Left lung (tissue), 4 donors: ENCODE measurements at regions not wholly inside any gene's neighbourhood (a gene's known extent, or its start where the extent isn't known, plus 50 kb on each side); places are given as distances from the start of the nearest gene placed in this dataset.

ENCODE experiments used
- ATAC-seq: fragments of 200-7000 bp; cut with Tn5 transposase; one replicate; pipeline ENCODE4 v1.9.1; 2020; ENCODE audit warnings: moderate library complexity
- DNase-seq, 4 donors: peaks; one replicate each; pipeline ENCODE4 v3.0.0-alpha.2; 2013 to 2020
- H3K27ac ChIP-seq, 2 donors: fragments of 200-600 bp; sonication (generic) in 1 of 2; one replicate each; pipeline versions ENCODE4 v1.5.0 to v1.8.0; 2020 to 2021
- H3K27me3 ChIP-seq, 2 donors: fragments of 200-600 bp; sonication (generic) in 1 of 2; one replicate each; pipeline versions ENCODE4 v1.5.0 to v1.8.0; 2020 to 2021
- H3K36me3 ChIP-seq, 2 donors: fragments of 200-600 bp; sonication (generic) in 1 of 2; one replicate each; pipeline versions ENCODE4 v1.5.0 to v1.8.0; 2020 to 2021
- H3K4me1 ChIP-seq, 2 donors: fragments of 200-600 bp; one replicate each; pipeline ENCODE4 v1.8.0; 2021
- H3K4me3 ChIP-seq, 2 donors: fragments of 200-600 bp; sonication (generic) in 1 of 2; one replicate each; pipeline versions ENCODE4 v1.5.0 to v1.8.0; 2020 to 2021; ENCODE audit warnings: mild to moderate bottlenecking in 1 of 2
- H3K9me3 ChIP-seq, 2 donors: fragments of 200-600 bp; sonication (generic) in 1 of 2; one replicate each; pipeline versions ENCODE4 v1.5.0 to v1.8.0; 2020 to 2021
- intact Hi-C, 2 donors: fragments of 100-400 bp; cut with DNase I; formaldehyde crosslinking; loops; one replicate each; pipeline versions ENCODE4 v1.11.2 to v1.14.2; 2022
- TF ChIP-seq, protein P1 (sequence below), 2 donors: fragments of 200-600 bp; sonication (generic) in 1 of 2; IDR thresholded peaks; one replicate each; pipeline versions ENCODE4 v1.5.0 to v1.8.0; 2021; ENCODE audit warnings: antibody characterized with exemption in 2 of 2
- donor health status: DM: no; HTN: yes; CAD: no.
- donor health status: DM: no; HTN: no; CAD: no.

DNA sequence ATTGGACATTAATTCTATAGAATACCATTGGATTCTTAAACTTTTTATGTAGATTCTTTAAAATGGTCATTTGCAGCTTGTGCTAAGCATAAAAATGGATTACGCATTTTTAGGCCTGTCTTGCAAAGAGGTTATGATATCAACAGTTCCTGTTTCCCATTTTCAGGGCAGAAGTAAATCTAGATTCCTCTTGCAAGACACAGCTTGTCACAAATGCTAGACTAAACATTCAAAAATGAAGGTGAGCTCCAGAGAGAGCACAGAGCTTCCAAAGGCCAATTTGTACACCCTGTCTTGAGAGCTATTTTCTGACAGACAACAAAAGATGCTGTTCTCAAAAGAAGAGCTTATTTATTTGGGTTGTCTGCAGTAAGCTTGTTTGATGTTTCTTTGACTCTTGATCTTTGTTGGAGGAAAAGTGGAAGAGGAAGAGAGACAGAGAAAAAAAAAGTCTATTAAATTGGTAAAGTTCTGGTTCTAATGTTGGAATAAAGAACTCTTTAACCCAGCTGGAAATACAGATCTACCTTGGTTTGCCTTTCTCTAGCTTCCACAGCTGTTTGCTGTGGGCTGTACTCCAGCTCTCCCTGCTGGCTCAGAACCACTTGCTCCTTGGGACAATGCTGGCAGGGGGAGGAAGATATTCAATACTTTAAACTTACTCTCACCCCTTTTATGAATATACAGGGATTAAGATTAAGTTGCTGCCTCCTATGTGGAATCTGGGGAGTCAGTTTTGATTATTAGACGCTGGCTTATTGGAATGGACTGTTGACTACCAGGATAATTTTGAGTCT is 651.8 kb downstream of the CDH11 start:
- DNase-seq: no peak
- TF ChIP-seq, protein P1, sequence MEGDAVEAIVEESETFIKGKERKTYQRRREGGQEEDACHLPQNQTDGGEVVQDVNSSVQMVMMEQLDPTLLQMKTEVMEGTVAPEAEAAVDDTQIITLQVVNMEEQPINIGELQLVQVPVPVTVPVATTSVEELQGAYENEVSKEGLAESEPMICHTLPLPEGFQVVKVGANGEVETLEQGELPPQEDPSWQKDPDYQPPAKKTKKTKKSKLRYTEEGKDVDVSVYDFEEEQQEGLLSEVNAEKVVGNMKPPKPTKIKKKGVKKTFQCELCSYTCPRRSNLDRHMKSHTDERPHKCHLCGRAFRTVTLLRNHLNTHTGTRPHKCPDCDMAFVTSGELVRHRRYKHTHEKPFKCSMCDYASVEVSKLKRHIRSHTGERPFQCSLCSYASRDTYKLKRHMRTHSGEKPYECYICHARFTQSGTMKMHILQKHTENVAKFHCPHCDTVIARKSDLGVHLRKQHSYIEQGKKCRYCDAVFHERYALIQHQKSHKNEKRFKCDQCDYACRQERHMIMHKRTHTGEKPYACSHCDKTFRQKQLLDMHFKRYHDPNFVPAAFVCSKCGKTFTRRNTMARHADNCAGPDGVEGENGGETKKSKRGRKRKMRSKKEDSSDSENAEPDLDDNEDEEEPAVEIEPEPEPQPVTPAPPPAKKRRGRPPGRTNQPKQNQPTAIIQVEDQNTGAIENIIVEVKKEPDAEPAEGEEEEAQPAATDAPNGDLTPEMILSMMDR (IDR thresholded peaks at IDR 0.05): no peak
- no peak for ATAC-seq

GRCh38 chr16:64469351-64469750 is 652.5 kb downstream of the CDH11 start:
- intact Hi-C loops: no loop called here
- no peak for ATAC-seq
- Histone ChIP-seq H3K4me1 (no peaks in the 10 kb centered on the region), H3K27ac (no peak overlapping the region), H3K4me3 (no peak overlapping the region), H3K36me3 (no peaks in the 10 kb centered on the region), H3K27me3 (no peaks in the 10 kb centered on the region), H3K9me3 (no peaks in the 10 kb centered on the region)
- TF ChIP-seq, protein P1 (IDR thresholded peaks at IDR 0.05): no peak
- DNase-seq: no peak

More for the DNA sequence above, 651.8 kb downstream of the CDH11 start:
- intact Hi-C loops: no loop called here
- Histone ChIP-seq H3K36me3 (no peaks in the 10 kb centered on the region), H3K4me3 (no peak overlapping the region), H3K4me1 (no peaks in the 10 kb centered on the region), H3K27me3 (no peaks in the 10 kb centered on the region), H3K9me3 (no peaks in the 10 kb centered on the region), H3K27ac (no peak overlapping the region)

DNA sequence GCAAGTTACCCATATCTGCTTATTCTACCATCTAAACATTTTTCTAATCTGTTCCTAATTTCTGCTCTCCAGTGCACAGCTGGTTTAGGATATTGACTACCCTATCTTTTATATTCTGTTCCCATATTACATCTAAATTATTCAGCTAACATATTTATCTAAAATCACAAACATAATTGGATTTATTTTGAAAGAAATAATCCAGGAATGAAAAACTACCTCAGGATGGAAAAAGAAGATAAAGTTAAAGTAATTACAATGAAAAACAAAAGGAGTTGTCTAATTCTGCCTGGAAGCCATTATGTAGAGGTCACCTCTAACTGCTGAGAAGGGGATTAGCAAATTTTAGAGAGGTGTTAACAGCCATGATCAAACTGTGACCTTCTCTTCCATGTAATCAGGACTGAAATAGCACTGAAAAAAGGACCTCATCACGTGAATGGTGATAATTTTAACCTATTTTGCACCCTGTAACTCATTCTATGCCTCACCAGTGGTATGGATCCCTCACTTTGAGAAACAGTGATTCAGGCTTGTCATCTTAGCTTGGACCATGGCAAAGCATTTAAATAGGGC is 653.3 kb downstream of the CDH11 start:
- Histone ChIP-seq H3K4me1 (no peaks in the 10 kb centered on the region), H3K36me3 (no peaks in the 10 kb centered on the region), H3K27me3 (no peaks in the 10 kb centered on the region), H3K9me3 (no peaks in the 10 kb centered on the region), H3K4me3 (no peak overlapping the region), H3K27ac (no peak overlapping the region)
- DNase-seq (no peak), ATAC-seq (no peak)
- intact Hi-C loops: no loop called here
- TF ChIP-seq, protein P1 (IDR thresholded peaks at IDR 0.05): no peak

DNA sequence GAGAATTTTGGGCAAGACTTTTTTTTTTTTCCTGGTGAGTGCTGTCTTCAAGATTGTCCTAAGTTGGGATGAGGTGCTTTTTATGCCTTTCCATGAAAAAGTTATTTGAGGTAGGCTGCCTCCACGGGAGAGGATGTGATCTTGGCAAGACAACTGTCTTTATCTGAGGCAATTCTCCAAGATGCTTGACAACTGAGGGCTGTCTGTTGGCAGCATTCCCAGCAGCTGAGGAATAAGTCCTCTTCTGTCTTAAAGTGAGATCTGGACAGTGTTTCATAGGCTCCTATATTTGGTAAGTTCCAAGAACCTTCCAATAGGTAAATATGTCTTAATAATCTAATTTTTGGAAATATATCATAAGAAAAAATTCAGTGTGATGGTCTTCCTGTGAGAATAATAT is 662.0 kb downstream of the CDH11 start:
- no peaks in the 10 kb centered on the region for H3K4me1 ChIP-seq
- H3K27ac ChIP-seq: no peak overlapping the region
- no peaks in the 10 kb centered on the region for H3K27me3 ChIP-seq
- H3K36me3 ChIP-seq: no peaks in the 10 kb centered on the region
- no peak overlapping the region for H3K4me3 ChIP-seq
- intact Hi-C loops: no loop called here
- TF ChIP-seq, protein P1 (IDR thresholded peaks at IDR 0.05): no peak
- DNase-seq: peak in 1 of 4 donors; percentile 26
- ATAC-seq: no peak
- no peaks in the 10 kb centered on the region for H3K9me3 ChIP-seq

GRCh38 chr16:64459402-64459801 is 662.5 kb downstream of the CDH11 start:
- H3K4me3 ChIP-seq: no peak overlapping the region
- H3K36me3 ChIP-seq: no peaks in the 10 kb centered on the region
- no peaks in the 10 kb centered on the region for H3K27me3 ChIP-seq
- TF ChIP-seq, protein P1 (IDR thresholded peaks at IDR 0.05): no peak
- intact Hi-C loops: no loop called here
- no peaks in the 10 kb centered on the region for H3K4me1 ChIP-seq
- DNase-seq (no peak), ATAC-seq (no peak)
- no peak overlapping the region for H3K27ac ChIP-seq
- no peaks in the 10 kb centered on the region for H3K9me3 ChIP-seq
